Loucy (cell line): ENCODE measurements at regions not wholly inside any gene's neighbourhood (a gene's known extent, or its start where the extent isn't known, plus 50 kb on each side); places are given as distances from the start of the nearest gene placed in this dataset.
"Not testable (repeated sequence)": the region's sequence is repeated elsewhere in the genome, so short reads cannot be mapped to it uniquely, and the experiment has no call there.

Experiments used
- H2AFZ ChIP-seq: fragments of 200-600 bp; sonication (generic); 2 replicates; pipeline ENCODE4 v1.6.0; 2016; ENCODE audit warnings: antibody characterized with exemption, mild to moderate bottlenecking, low read length, moderate library complexity
- H3F3A ChIP-seq: fragments of 200-600 bp; 2 replicates; pipeline ENCODE4 v1.6.0; 2016; ENCODE audit warnings: antibody characterized with exemption, low read depth, mild to moderate bottlenecking
- H3K27me3 ChIP-seq: fragments of 200-600 bp; sonication (generic); 2 replicates; pipeline ENCODE4 v1.6.1; 2014; ENCODE audit warnings: low read length, mild to moderate bottlenecking; ENCODE audit not compliant: insufficient read depth, poor library complexity, severe bottlenecking
- H3K36me3 ChIP-seq: fragments of 200-600 bp; sonication (generic); 2 replicates; pipeline ENCODE4 v1.6.1; 2016; ENCODE audit warnings: low read length; ENCODE audit not compliant: insufficient read depth
- H3K4me1 ChIP-seq: fragments of 200-600 bp; sonication (generic); 2 replicates; pipeline ENCODE4 v1.5.1; 2014; ENCODE audit warnings: low read length, mild to moderate bottlenecking; ENCODE audit not compliant: insufficient read depth, poor library complexity, severe bottlenecking
- H3K4me2 ChIP-seq: fragments of 200-600 bp; sonication (generic); 2 replicates; pipeline ENCODE4 v1.6.0; 2014; ENCODE audit warnings: antibody characterized with exemption, low read length, low read depth, mild to moderate bottlenecking; ENCODE audit not compliant: poor library complexity, severe bottlenecking
- H3K4me3 ChIP-seq: fragments of 200-600 bp; sonication (generic); 2 replicates; pipeline ENCODE4 v1.5.1; 2014; ENCODE audit warnings: low read length, mild to moderate bottlenecking, mixed read lengths; ENCODE audit not compliant: poor library complexity, severe bottlenecking
- H3K79me2 ChIP-seq: fragments of 200-600 bp; sonication (generic); 2 replicates; pipeline ENCODE4 v1.6.1; 2014; ENCODE audit warnings: low read length; ENCODE audit not compliant: insufficient read depth
- H3K9ac ChIP-seq: fragments of 200-600 bp; sonication (generic); 2 replicates; pipeline ENCODE4 v1.6.0; 2014; ENCODE audit warnings: mild to moderate bottlenecking, low read depth, low read length, moderate library complexity; ENCODE audit not compliant: poor library complexity, severe bottlenecking
- H3K9me2 ChIP-seq: fragments of 200-600 bp; sonication (generic); replicated peaks from 2 replicates; pipeline ENCODE4 v1.6.1; 2016; ENCODE audit warnings: low read depth, low read length, mixed read lengths
- H3K9me3 ChIP-seq: fragments of 200-600 bp; sonication (generic); 2 replicates; pipeline ENCODE4 v1.6.1; 2014; ENCODE audit warnings: mild to moderate bottlenecking, antibody characterized with exemption, low read length, low read depth; ENCODE audit not compliant: insufficient read depth
- H4K20me1 ChIP-seq: fragments of 200-600 bp; sonication (generic); 2 replicates; pipeline ENCODE4 v1.6.0; 2014; ENCODE audit warnings: antibody characterized with exemption, low read length, mild to moderate bottlenecking; ENCODE audit not compliant: insufficient read depth, poor library complexity, severe bottlenecking
- CTCF ChIP-seq: fragments of 200-600 bp; sonication (generic); conservative IDR thresholded peaks from 2 replicates; pipeline ENCODE4 v1.5.1; 2014; ENCODE audit warnings: mild to moderate bottlenecking, antibody characterized with exemption, low read length
- EZH2phosphoT487 ChIP-seq: fragments of 200-600 bp; IDR thresholded peaks from 2 replicates; pipeline ENCODE4 v1.6.1; 2018; ENCODE audit warnings: antibody characterized with exemption, mild to moderate bottlenecking, moderate library complexity, borderline replicate concordance

GRCh38 chr3:39569095-39569494, 101.6 kb downstream of the MOBP start:
- no peak overlapping the region for H3K4me2 ChIP-seq
- no peaks in the 10 kb centered on the region for H3K79me2 ChIP-seq
- no peaks in the 10 kb centered on the region; the same call in 1 of the 2 replicates for H3K9me2 ChIP-seq
- no peaks in the 10 kb centered on the region for H3K27me3 ChIP-seq
- no peak overlapping the region for H2AFZ ChIP-seq
- H3F3A ChIP-seq: no peaks in the 10 kb centered on the region
- TF ChIP-seq EZH2phosphoT487 (no peak), CTCF (no peak)
- H3K9me3 ChIP-seq: no peaks in the 10 kb centered on the region
- H4K20me1 ChIP-seq: no peaks in the 10 kb centered on the region
- H3K36me3 ChIP-seq: no peaks in the 10 kb centered on the region
- no peaks in the 10 kb centered on the region for H3K4me1 ChIP-seq
- H3K4me3 ChIP-seq: no peak overlapping the region
- H3K9ac ChIP-seq: no peak overlapping the region

- H3K9ac ChIP-seq: no peak overlapping the region
- H3K9me2 ChIP-seq: no peaks in the 10 kb centered on the region; the same call in 1 of the 2 replicates
- no peaks in the 10 kb centered on the region for H3K9me3 ChIP-seq
- H3K79me2 ChIP-seq: no peaks in the 10 kb centered on the region
- H3K4me2 ChIP-seq: no peak overlapping the region
- TF ChIP-seq EZH2phosphoT487 (no peak), CTCF (no peak)
- no peaks in the 10 kb centered on the region for H3K27me3 ChIP-seq
- peaks cover 6% of the 10 kb centered on the region for H3K4me1 ChIP-seq
- no peaks in the 10 kb centered on the region for H3F3A ChIP-seq
- H2AFZ ChIP-seq: no peak overlapping the region
- H3K4me3 ChIP-seq: no peak overlapping the region
- H3K36me3 ChIP-seq: no peaks in the 10 kb centered on the region
- no peaks in the 10 kb centered on the region for H4K20me1 ChIP-seq
These were observed 105.9 kb downstream of the MOBP start for GRCh38 chr3:39573392-39573791.

DNA sequence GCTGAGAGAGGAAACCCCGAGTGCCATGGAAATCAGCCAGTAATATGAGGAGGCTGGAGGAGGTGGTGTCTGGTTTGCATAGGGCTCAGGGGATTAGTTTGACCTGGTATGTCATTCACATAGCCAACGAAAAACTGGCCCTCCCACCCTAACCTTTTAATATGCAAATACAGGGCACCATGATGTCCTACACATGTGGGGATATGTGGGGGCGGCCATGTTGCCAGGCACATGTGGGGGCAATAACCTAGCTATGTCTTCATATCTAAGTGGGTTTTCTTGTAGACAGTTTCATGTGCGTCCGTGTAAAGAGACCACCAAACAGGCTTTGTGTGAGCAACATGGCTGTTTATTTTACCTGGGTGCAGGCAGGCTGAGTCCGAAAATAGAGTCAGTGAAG, 110.1 kb downstream of the MOBP start:
- 0 out of 2 replicates have a peak overlapping the region, but pooled peaks have one; percentile 45 for H2AFZ ChIP-seq
- no peak overlapping the region for H3K4me2 ChIP-seq
- H3K9me2 ChIP-seq: no peaks in the 10 kb centered on the region; the same call in 1 of the 2 replicates
- H4K20me1 ChIP-seq: no peaks in the 10 kb centered on the region
- H3K27me3 ChIP-seq: no peaks in the 10 kb centered on the region
- H3F3A ChIP-seq: no peaks in the 10 kb centered on the region
- TF ChIP-seq EZH2phosphoT487: no peak
- no peak for TF ChIP-seq CTCF
- H3K4me3 ChIP-seq: no peak overlapping the region
- no peaks in the 10 kb centered on the region for H3K9me3 ChIP-seq
- peaks cover 6% of the 10 kb centered on the region for H3K4me1 ChIP-seq
- H3K9ac ChIP-seq: no peak overlapping the region
- H3K79me2 ChIP-seq: no peaks in the 10 kb centered on the region
- no peaks in the 10 kb centered on the region for H3K36me3 ChIP-seq

- H3K4me1 ChIP-seq, H3K79me2 ChIP-seq, H3K4me3 ChIP-seq, H2AFZ ChIP-seq, H3K9me3 ChIP-seq, H3K9me2 ChIP-seq, H3K9ac ChIP-seq, H3K4me2 ChIP-seq, H3K27me3 ChIP-seq, H3K36me3 ChIP-seq, H4K20me1 ChIP-seq, H3F3A ChIP-seq: not testable (repeated sequence)
These were observed 118.7 kb downstream of the MOBP start for GRCh38 chr3:39586215-39586614.
